RKO (cell line): ENCODE measurements at regions not wholly inside any gene's neighbourhood (a gene's known extent, or its start where the extent isn't known, plus 50 kb on each side); places are given as distances from the start of the nearest gene placed in this dataset.

ENCODE experiments used
- DNase-seq: peaks from one replicate; pipeline ENCODE4 v3.0.0-alpha.2; 2016; ENCODE audit warnings: low spot score

GRCh38 chr5:20537911-20538703 is 550.1 kb upstream of the CDH18 start:
- DNase-seq = no peak

- no peak for DNase-seq
Observed at GRCh38 chr5:20536813-20537212, 548.8 kb upstream of the CDH18 start.

GRCh38 chr5:20536341-20536740 is 548.3 kb upstream of the CDH18 start:
- no peak for DNase-seq

GRCh38 chr5:20528471-20528870 is 540.5 kb upstream of the CDH18 start:
- DNase-seq = no peak

GRCh38 chr5:20524991-20525529 is 537.1 kb upstream of the CDH18 start:
- DNase-seq = no peak

GRCh38 chr5:20522905-20523482 is 535.0 kb upstream of the CDH18 start:
- no peak for DNase-seq

GRCh38 chr5:20515606-20516005 is 527.6 kb upstream of the CDH18 start:
- no peak for DNase-seq

- no peak for DNase-seq
Observed at GRCh38 chr5:20514145-20514544, 526.1 kb upstream of the CDH18 start.

GRCh38 chr5:20500546-20500945 is 512.5 kb upstream of the CDH18 start:
- no peak for DNase-seq

GRCh38 chr5:20498926-20499325 is 510.9 kb upstream of the CDH18 start:
- no peak for DNase-seq

- no peak for DNase-seq
Observed at GRCh38 chr5:20498102-20498501, 510.1 kb upstream of the CDH18 start.

- no peak for DNase-seq
Observed at GRCh38 chr5:20497356-20497755, 509.4 kb upstream of the CDH18 start.

GRCh38 chr5:20494706-20495105 is 506.7 kb upstream of the CDH18 start:
- DNase-seq = no peak

GRCh38 chr5:20486826-20487225 is 498.8 kb upstream of the CDH18 start:
- no peak for DNase-seq

GRCh38 chr5:20476016-20476415 is 488.0 kb upstream of the CDH18 start:
- DNase-seq = no peak

GRCh38 chr5:20470997-20471396 is 483.0 kb upstream of the CDH18 start:
- DNase-seq = no peak

- DNase-seq = no peak
Observed at GRCh38 chr5:20469792-20470191, 481.8 kb upstream of the CDH18 start.

- DNase-seq = no peak
Observed at GRCh38 chr5:20469390-20469789, 481.4 kb upstream of the CDH18 start.

GRCh38 chr5:20466512-20466911 is 478.5 kb upstream of the CDH18 start:
- no peak for DNase-seq

GRCh38 chr5:20463206-20463605 is 475.2 kb upstream of the CDH18 start:
- DNase-seq = no peak

- no peak for DNase-seq
Observed at GRCh38 chr5:20446121-20446520, 458.1 kb upstream of the CDH18 start.

- DNase-seq = no peak
Observed at GRCh38 chr5:20445326-20445860, 457.4 kb upstream of the CDH18 start.

GRCh38 chr5:20434786-20435185 is 446.8 kb upstream of the CDH18 start:
- no peak for DNase-seq
